Stomach (tissue), 8 donors: ENCODE measurements at regions not wholly inside any gene's neighbourhood (a gene's known extent, or its start where the extent isn't known, plus 50 kb on each side); places are given as distances from the start of the nearest gene placed in this dataset.

ENCODE experiments used
- DNase-seq, 2 donors: peaks; one replicate each; pipeline versions ENCODE4 v3.0.0 to v3.0.0-alpha.2; 2013 to 2019
- H3K27ac ChIP-seq, 5 donors: fragments of 200-600 bp in 4 of 5; sonication (generic) in 4 of 5; one replicate each; pipeline ENCODE4 v1.5.1; 2013 to 2019; ENCODE audit warnings: mild to moderate bottlenecking in 1 of 5, moderate library complexity in 1 of 5
- H3K27me3 ChIP-seq, 3 donors: fragments of 200-600 bp; sonication (generic); one replicate each; pipeline ENCODE4 v1.5.1; 2017 to 2019; ENCODE audit warnings: mixed run types in 1 of 3
- H3K36me3 ChIP-seq, 4 donors: fragments of 200-600 bp; sonication (generic); 1 replicate in 3 of 4; 2 replicates in 1 of 4; pipeline ENCODE4 v1.5.1; 2016 to 2019
- H3K4me1 ChIP-seq, 4 donors: fragments of 200-600 bp; sonication (generic); one replicate each; pipeline ENCODE4 v1.5.1; 2016 to 2019
- H3K4me3 ChIP-seq, 4 donors: fragments of 200-600 bp; sonication (generic) in 3 of 4; one replicate each; pipeline ENCODE4 v1.5.1; 2016 to 2019; ENCODE audit warnings: mild to moderate bottlenecking in 1 of 4
- H3K9me3 ChIP-seq, 4 donors: fragments of 200-600 bp; sonication (generic); one replicate each; pipeline ENCODE4 v1.5.1; 2016 to 2019
- CTCF ChIP-seq, 7 experiments: fragments of 450-650 bp in 4 of 7; fragments of 200-600 bp in 3 of 7; sonication (generic) in 3 of 7; IDR thresholded peaks; one replicate each; pipeline ENCODE4 v1.5.1; 2016 to 2019; ENCODE audit warnings: antibody characterized with exemption in 7 of 7, control low read depth in 2 of 7, mild to moderate bottlenecking in 1 of 7
- EP300 ChIP-seq: sonication (generic); formaldehyde crosslinking; IDR thresholded peaks from one replicate; pipeline ENCODE4 v1.6.1; 2017; ENCODE audit warnings: antibody characterized with exemption
- POLR2A ChIP-seq, 4 donors: fragments of 450-650 bp; IDR thresholded peaks; one replicate each; pipeline ENCODE4 v1.6.1; 2016; ENCODE audit warnings: antibody characterized with exemption in 4 of 4, control low read depth in 2 of 4, mild to moderate bottlenecking in 1 of 4, moderate library complexity in 1 of 4
- POLR2AphosphoS5 ChIP-seq, 3 donors: sonication (generic); formaldehyde crosslinking; IDR thresholded peaks; one replicate each; pipeline ENCODE4 v1.6.1; 2016; ENCODE audit warnings: antibody characterized with exemption in 3 of 3
- WGBS, 5 donors: extraction: QIAGEN DNeasy Blood & Tissue Kit in 3 of 5; methylation state at CpG; one replicate each; pipeline versions ENCODE4 v1.1.5 to v1.1.7; 2013 to 2018; 5-methylcytosine and 5-hydroxymethylcytosine counted together
- intact Hi-C: fragments of 100-400 bp; cut with DNase I; formaldehyde crosslinking; loops from one replicate; pipeline ENCODE4 v1.15.1; 2023; ENCODE audit warnings: low total_unique reads
- donor health status: healthy with polysubstance abuse.
- donor health status: Bipolar disorder and iron deficiency.
- donor health status: healthy.

GRCh38 chr1:218673170-218673569 is 328.0 kb downstream of the TGFB2 start:
- intact Hi-C loops, result no loop called here
- no peaks in the 10 kb centered on the region for H3K9me3 ChIP-seq

GRCh38 chr1:218674280-218674773 is 329.2 kb downstream of the TGFB2 start:
- peak in 1 of 2 donors; percentile 63 for DNase-seq
- no peaks in the 10 kb centered on the region for H3K27me3 ChIP-seq
- H3K9me3 ChIP-seq, result no peaks in the 10 kb centered on the region
- 28 to 44% (median 35%) methylated on average over 9 of the region's 9 CpGs for WGBS, 5 donors
- peaks cover 0 to 7% (median 3%) of the 10 kb centered on the region in 4 donors for H3K4me1 ChIP-seq
- no peaks in the 10 kb centered on the region for H3K36me3 ChIP-seq
- intact Hi-C loops, result no loop called here
- no peak overlapping the region for H3K4me3 ChIP-seq
- TF ChIP-seq POLR2AphosphoS5 (IDR thresholded peaks at IDR 0.05), result no peak
- no peak for TF ChIP-seq POLR2A (IDR thresholded peaks at IDR 0.05)
- H3K27ac ChIP-seq, result peak overlapping the region in 1 of 5 donors; percentile 14

More at GRCh38 chr1:218673170-218673569, 328.0 kb downstream of the TGFB2 start:
- Histone ChIP-seq H3K27ac (no peak overlapping the region), H3K4me3 (no peak overlapping the region), H3K4me1 (peaks cover 0 to 7% (median 3%) of the 10 kb centered on the region in 4 donors), H3K27me3 (no peaks in the 10 kb centered on the region), H3K36me3 (no peaks in the 10 kb centered on the region)
- no peak for DNase-seq
- TF ChIP-seq EP300 (no peak), POLR2A (IDR thresholded peaks at IDR 0.05) (no peak), POLR2AphosphoS5 (IDR thresholded peaks at IDR 0.05) (no peak), CTCF (IDR thresholded peaks at IDR 0.05) (no peak)
- WGBS, 5 donors, result 73 to 94% (median 86%) methylated on average over 2 of the region's 2 CpGs

- H3K9me3 ChIP-seq, result no peaks in the 10 kb centered on the region
- no peaks in the 10 kb centered on the region for H3K27me3 ChIP-seq
- no peak overlapping the region for H3K27ac ChIP-seq
- peaks cover 0 to 7% (median 3%) of the 10 kb centered on the region in 4 donors for H3K4me1 ChIP-seq
- intact Hi-C loops, result no loop called here
- TF ChIP-seq EP300 (no peak), POLR2AphosphoS5 (IDR thresholded peaks at IDR 0.05) (no peak), CTCF (IDR thresholded peaks at IDR 0.05) (no peak), POLR2A (IDR thresholded peaks at IDR 0.05) (no peak)
- no peaks in the 10 kb centered on the region for H3K36me3 ChIP-seq
- 71 to 81% (median 77%) methylated on average over 7 of the region's 7 CpGs for WGBS, 5 donors
- DNase-seq, result no peak
- no peak overlapping the region for H3K4me3 ChIP-seq
These were observed 331.9 kb downstream of the TGFB2 start for GRCh38 chr1:218677026-218677425.

GRCh38 chr1:218679391-218679790 is 334.3 kb downstream of the TGFB2 start:
- no peak for TF ChIP-seq POLR2AphosphoS5 (IDR thresholded peaks at IDR 0.05)
- no peak for TF ChIP-seq CTCF (IDR thresholded peaks at IDR 0.05)
- TF ChIP-seq EP300, result no peak
- TF ChIP-seq POLR2A (IDR thresholded peaks at IDR 0.05), result no peak
- H3K4me3 ChIP-seq, result no peak overlapping the region
- intact Hi-C loops, result no loop called here
- peaks cover 0 to 3% (median under 1%) of the 10 kb centered on the region in 4 donors for H3K4me1 ChIP-seq
- H3K27me3 ChIP-seq, result no peaks in the 10 kb centered on the region
- H3K36me3 ChIP-seq, result no peaks in the 10 kb centered on the region
- 80 to 89% (median 87%) methylated on average over 2 of the region's 2 CpGs for WGBS, 5 donors
- no peak for DNase-seq
- no peak overlapping the region for H3K27ac ChIP-seq
- no peaks in the 10 kb centered on the region for H3K9me3 ChIP-seq

GRCh38 chr1:218679988-218680748 is 335.0 kb downstream of the TGFB2 start:
- Histone ChIP-seq H3K4me1 (no peaks in the 10 kb centered on the region), H3K9me3 (no peaks in the 10 kb centered on the region), H3K36me3 (no peaks in the 10 kb centered on the region), H3K4me3 (no peak overlapping the region), H3K27me3 (no peaks in the 10 kb centered on the region), H3K27ac (no peak overlapping the region)
- DNase-seq, result no peak
- 80 to 97% (median 88%) methylated on average over 4 of the region's 4 CpGs for WGBS, 5 donors
- intact Hi-C loops, result no loop called here
- TF ChIP-seq EP300, result no peak
- TF ChIP-seq POLR2AphosphoS5 (IDR thresholded peaks at IDR 0.05), result no peak
- no peak for TF ChIP-seq POLR2A (IDR thresholded peaks at IDR 0.05)
- TF ChIP-seq CTCF (IDR thresholded peaks at IDR 0.05), result no peak
